Neural progenitor cell (in vitro differentiated cells): ENCODE measurements at regions not wholly inside any gene's neighbourhood (a gene's known extent, or its start where the extent isn't known, plus 50 kb on each side); places are given as distances from the start of the nearest gene placed in this dataset.

ENCODE experiments used
- DNase-seq: peaks from one replicate; pipeline ENCODE4 v3.0.0-alpha.2; 2016; ENCODE audit warnings: low spot score
- H2AFZ ChIP-seq: fragments of 200-600 bp; sonication (generic); replicated peaks from 2 replicates; pipeline ENCODE4 v1.6.1; 2016; ENCODE audit warnings: antibody characterized with exemption
- H3F3A ChIP-seq: fragments of 200-600 bp; sonication (generic); 2 replicates; pipeline ENCODE4 v1.6.1; 2016; ENCODE audit warnings: antibody characterized with exemption, low read depth
- H3K27ac ChIP-seq: fragments of 200-600 bp; sonication (generic); 2 replicates; pipeline ENCODE4 v1.5.1; 2016; ENCODE audit warnings: mild to moderate bottlenecking
- H3K27me3 ChIP-seq: fragments of 200-600 bp; sonication (generic); 2 replicates; pipeline ENCODE4 v1.6.1; 2016; ENCODE audit warnings: mild to moderate bottlenecking, moderate library complexity
- H3K36me3 ChIP-seq: fragments of 200-600 bp; sonication (generic); 2 replicates; pipeline ENCODE4 v1.5.1; 2016
- H3K4me1 ChIP-seq: fragments of 200-600 bp; sonication (generic); 2 replicates; pipeline ENCODE4 v1.6.1; 2016; ENCODE audit warnings: mixed run types
- H3K4me2 ChIP-seq: fragments of 200-600 bp; sonication (generic); 2 replicates; pipeline ENCODE4 v1.6.1; 2016
- H3K4me3 ChIP-seq: fragments of 200-600 bp; sonication (generic); 2 replicates; pipeline ENCODE4 v1.5.1; 2016
- H3K79me2 ChIP-seq: fragments of 200-600 bp; sonication (generic); 2 replicates; pipeline ENCODE4 v1.6.1; 2016; ENCODE audit warnings: low read depth
- H3K9ac ChIP-seq: fragments of 200-600 bp; sonication (generic); 2 replicates; pipeline ENCODE4 v1.6.1; 2016
- H3K9me3 ChIP-seq: fragments of 200-600 bp; sonication (generic); 2 replicates; pipeline ENCODE4 v1.5.1; 2016; ENCODE audit warnings: low read depth
- H4K20me1 ChIP-seq: fragments of 200-600 bp; sonication (generic); 2 replicates; pipeline ENCODE4 v1.6.1; 2016; ENCODE audit warnings: low read depth
- H3K27ac Mint-ChIP-seq: 3 replicates; pipeline ENCODE4 v1.8.0; 2021; ENCODE audit warnings: mixed read lengths
- H3K27me3 Mint-ChIP-seq: 2 replicates; pipeline ENCODE4 v1.8.0; 2022; ENCODE audit warnings: low read depth, mild to moderate bottlenecking, inconsistent platforms, moderate library complexity, mixed read lengths; ENCODE audit not compliant: insufficient read depth
- H3K36me3 Mint-ChIP-seq: 3 replicates; pipeline ENCODE4 v1.8.0; 2021; ENCODE audit warnings: mixed read lengths
- H3K4me1 Mint-ChIP-seq: 3 replicates; pipeline ENCODE4 v1.8.0; 2021; ENCODE audit warnings: mixed read lengths
- H3K4me3 Mint-ChIP-seq: 3 replicates; pipeline ENCODE4 v1.8.0; 2021; ENCODE audit warnings: mild to moderate bottlenecking, moderate library complexity, mixed read lengths
- H3K9me3 Mint-ChIP-seq: 3 replicates; pipeline ENCODE4 v1.8.0; 2020; ENCODE audit warnings: mixed read lengths
- EZH2 ChIP-seq: fragments of 200-600 bp; sonication (generic); IDR thresholded peaks from 2 replicates; pipeline ENCODE4 v1.6.1; 2017; ENCODE audit warnings: antibody characterized with exemption, mild to moderate bottlenecking, moderate library complexity
- EZH2phosphoT487 ChIP-seq: fragments of 200-600 bp; sonication (generic); IDR thresholded peaks from 2 replicates; pipeline ENCODE4 v1.6.1; 2017; ENCODE audit warnings: antibody characterized with exemption
- TF ChIP-seq, protein P1 (sequence below): fragments of 200-600 bp; sonication (generic); IDR thresholded peaks from 2 replicates; pipeline ENCODE4 v1.5.1; 2017; ENCODE audit warnings: antibody characterized with exemption, mild to moderate bottlenecking

DNA sequence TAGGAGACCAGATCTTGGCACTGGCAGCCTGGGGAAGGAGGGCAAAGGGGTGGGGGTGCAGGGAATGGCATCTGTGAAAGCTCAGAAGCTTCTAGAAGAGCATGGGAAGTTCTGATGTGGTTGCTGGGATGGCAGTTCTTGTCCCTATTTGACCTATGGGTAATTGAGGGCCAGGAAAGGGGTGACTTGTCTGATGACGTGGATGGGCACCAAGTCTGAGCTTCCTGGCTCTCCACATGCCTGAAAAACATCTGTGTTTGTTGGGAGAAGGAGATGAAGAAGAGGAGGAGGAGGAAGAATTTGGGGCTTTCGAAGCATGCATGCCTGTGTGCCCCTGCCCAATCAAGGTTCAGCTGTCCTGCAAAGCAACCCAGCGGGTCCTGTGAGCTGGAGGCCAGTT, 158.8 kb downstream of the SMAD6 start:
- no peak overlapping the region for H3K4me2 ChIP-seq
- H3K4me1 ChIP-seq = no peaks in the 10 kb centered on the region
- no peaks in the 10 kb centered on the region for H3K79me2 ChIP-seq
- H3K27ac Mint-ChIP-seq = no peak overlapping the region
- TF ChIP-seq, protein P1, sequence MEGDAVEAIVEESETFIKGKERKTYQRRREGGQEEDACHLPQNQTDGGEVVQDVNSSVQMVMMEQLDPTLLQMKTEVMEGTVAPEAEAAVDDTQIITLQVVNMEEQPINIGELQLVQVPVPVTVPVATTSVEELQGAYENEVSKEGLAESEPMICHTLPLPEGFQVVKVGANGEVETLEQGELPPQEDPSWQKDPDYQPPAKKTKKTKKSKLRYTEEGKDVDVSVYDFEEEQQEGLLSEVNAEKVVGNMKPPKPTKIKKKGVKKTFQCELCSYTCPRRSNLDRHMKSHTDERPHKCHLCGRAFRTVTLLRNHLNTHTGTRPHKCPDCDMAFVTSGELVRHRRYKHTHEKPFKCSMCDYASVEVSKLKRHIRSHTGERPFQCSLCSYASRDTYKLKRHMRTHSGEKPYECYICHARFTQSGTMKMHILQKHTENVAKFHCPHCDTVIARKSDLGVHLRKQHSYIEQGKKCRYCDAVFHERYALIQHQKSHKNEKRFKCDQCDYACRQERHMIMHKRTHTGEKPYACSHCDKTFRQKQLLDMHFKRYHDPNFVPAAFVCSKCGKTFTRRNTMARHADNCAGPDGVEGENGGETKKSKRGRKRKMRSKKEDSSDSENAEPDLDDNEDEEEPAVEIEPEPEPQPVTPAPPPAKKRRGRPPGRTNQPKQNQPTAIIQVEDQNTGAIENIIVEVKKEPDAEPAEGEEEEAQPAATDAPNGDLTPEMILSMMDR = no peak
- no peak for TF ChIP-seq EZH2phosphoT487
- no peak for TF ChIP-seq EZH2
- H3K4me3 ChIP-seq = no peak overlapping the region
- H2AFZ ChIP-seq = no peak overlapping the region
- H3K9ac ChIP-seq = no peak overlapping the region
- no peaks in the 10 kb centered on the region for H4K20me1 ChIP-seq
- no peak overlapping the region for H3K27ac ChIP-seq
- H3F3A ChIP-seq = no peaks in the 10 kb centered on the region
- no peaks in the 10 kb centered on the region for H3K36me3 Mint-ChIP-seq
- no peaks in the 10 kb centered on the region for H3K27me3 ChIP-seq
- peaks cover 9% of the 10 kb centered on the region for H3K4me1 Mint-ChIP-seq
- no peak for DNase-seq
- no peaks in the 10 kb centered on the region for H3K9me3 Mint-ChIP-seq
- H3K36me3 ChIP-seq = no peaks in the 10 kb centered on the region
- H3K9me3 ChIP-seq = no peaks in the 10 kb centered on the region
- H3K27me3 Mint-ChIP-seq = peaks cover 2% of the 10 kb centered on the region
- no peak overlapping the region for H3K4me3 Mint-ChIP-seq

DNA sequence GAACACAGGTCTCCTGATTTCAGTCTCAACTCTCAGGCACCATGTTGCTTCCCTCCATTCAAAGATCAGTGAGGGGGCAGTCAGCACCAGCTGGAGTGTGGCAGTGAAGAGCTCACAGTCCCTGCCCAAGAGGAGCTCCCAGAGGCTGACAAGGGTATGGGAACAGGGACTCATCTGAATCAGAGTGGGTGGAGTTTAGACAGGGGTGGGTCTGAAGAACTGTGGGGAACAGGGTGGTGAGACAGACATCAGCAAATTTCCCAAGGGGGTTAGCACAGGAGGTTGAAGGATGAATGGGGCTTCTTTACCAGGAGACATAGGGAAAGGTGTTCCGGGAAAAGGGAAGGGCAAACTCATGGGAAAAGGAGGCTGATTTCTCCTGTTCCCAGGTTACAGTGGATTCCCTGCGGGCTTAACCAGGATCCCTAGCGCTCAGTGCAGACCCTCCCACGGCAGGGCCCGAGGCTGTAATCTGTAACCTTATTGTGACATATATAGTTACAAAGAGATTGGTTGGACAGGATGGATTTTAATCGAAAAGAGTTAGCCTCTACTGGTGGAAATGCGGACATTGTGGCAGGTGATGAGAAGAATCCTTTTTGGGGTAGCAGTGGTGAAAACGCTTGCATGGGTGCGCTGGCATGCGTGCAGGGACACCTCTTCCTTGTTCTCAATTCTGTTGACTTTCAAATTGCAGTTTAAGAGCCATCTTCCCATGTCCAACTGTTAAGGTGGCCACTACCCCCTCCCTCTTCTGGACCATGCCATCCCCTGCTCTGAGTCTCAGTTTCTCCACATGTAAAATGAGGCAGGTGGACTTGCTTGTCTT, 160.3 kb downstream of the SMAD6 start:
- no peaks in the 10 kb centered on the region for H3K36me3 ChIP-seq
- no peak overlapping the region for H3K27ac Mint-ChIP-seq
- no peaks in the 10 kb centered on the region for H4K20me1 ChIP-seq
- no peak overlapping the region for H2AFZ ChIP-seq
- H3K9ac ChIP-seq = no peak overlapping the region
- no peak overlapping the region for H3K4me3 Mint-ChIP-seq
- peaks cover 4% of the 10 kb centered on the region for H3K4me1 ChIP-seq
- H3K4me1 Mint-ChIP-seq = peaks cover 9% of the 10 kb centered on the region
- no peak overlapping the region for H3K4me2 ChIP-seq
- H3K9me3 ChIP-seq = no peaks in the 10 kb centered on the region
- H3K27ac ChIP-seq = no peak overlapping the region
- TF ChIP-seq EZH2phosphoT487 = no peak
- no peak for TF ChIP-seq EZH2
- TF ChIP-seq, protein P1 = no peak
- DNase-seq = no peak
- no peaks in the 10 kb centered on the region for H3K9me3 Mint-ChIP-seq
- H3F3A ChIP-seq = no peaks in the 10 kb centered on the region
- H3K36me3 Mint-ChIP-seq = no peaks in the 10 kb centered on the region
- H3K27me3 Mint-ChIP-seq = peaks cover 2% of the 10 kb centered on the region
- no peaks in the 10 kb centered on the region for H3K27me3 ChIP-seq
- H3K4me3 ChIP-seq = no peak overlapping the region
- H3K79me2 ChIP-seq = no peaks in the 10 kb centered on the region

DNA sequence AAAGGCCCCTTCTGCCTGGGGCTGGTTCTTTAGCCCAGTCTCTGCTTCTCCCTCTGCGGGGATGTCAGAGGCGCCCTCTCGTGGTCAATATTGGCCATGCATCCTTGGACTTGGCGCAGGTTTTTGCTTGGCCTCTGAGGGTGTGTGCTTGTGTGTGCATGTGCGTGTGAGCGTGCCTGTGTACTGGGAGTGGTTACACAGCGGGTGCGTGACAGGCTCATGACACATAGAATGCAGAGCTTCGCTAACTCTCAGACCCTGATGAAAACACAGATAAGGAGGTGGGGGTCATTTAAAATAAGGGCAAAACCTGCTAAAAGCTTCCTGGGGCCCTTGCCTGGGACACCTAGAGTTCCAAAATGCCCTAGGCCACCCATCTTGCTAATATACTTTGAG, 160.9 kb downstream of the SMAD6 start:
- TF ChIP-seq EZH2 = no peak
- TF ChIP-seq, protein P1 = peak; percentile 94
- H3K4me2 ChIP-seq = no peak overlapping the region

More for the DNA sequence above, 160.9 kb downstream of the SMAD6 start:
- Histone ChIP-seq H3K4me1 (peaks cover 4% of the 10 kb centered on the region), H2AFZ (no peak overlapping the region), H4K20me1 (no peaks in the 10 kb centered on the region), H3K27ac (no peak overlapping the region), H3K9ac (no peak overlapping the region), H3K4me3 (no peak overlapping the region), H3K27me3 (no peaks in the 10 kb centered on the region), H3K9me3 (no peaks in the 10 kb centered on the region), H3F3A (no peaks in the 10 kb centered on the region), H3K79me2 (no peaks in the 10 kb centered on the region), H3K36me3 (no peaks in the 10 kb centered on the region)
- Mint-ChIP-seq H3K4me3 (no peak overlapping the region), H3K36me3 (no peaks in the 10 kb centered on the region), H3K9me3 (no peaks in the 10 kb centered on the region), H3K4me1 (peaks cover 9% of the 10 kb centered on the region), H3K27ac (no peak overlapping the region), H3K27me3 (peaks cover 2% of the 10 kb centered on the region)
- DNase-seq = peak; percentile 84
